ENCODE measurements at regions not wholly inside any gene's neighbourhood (a gene's known extent, or its start where the extent isn't known, plus 50 kb on each side); places are given as distances from the start of the nearest gene placed in this dataset.

DNA sequence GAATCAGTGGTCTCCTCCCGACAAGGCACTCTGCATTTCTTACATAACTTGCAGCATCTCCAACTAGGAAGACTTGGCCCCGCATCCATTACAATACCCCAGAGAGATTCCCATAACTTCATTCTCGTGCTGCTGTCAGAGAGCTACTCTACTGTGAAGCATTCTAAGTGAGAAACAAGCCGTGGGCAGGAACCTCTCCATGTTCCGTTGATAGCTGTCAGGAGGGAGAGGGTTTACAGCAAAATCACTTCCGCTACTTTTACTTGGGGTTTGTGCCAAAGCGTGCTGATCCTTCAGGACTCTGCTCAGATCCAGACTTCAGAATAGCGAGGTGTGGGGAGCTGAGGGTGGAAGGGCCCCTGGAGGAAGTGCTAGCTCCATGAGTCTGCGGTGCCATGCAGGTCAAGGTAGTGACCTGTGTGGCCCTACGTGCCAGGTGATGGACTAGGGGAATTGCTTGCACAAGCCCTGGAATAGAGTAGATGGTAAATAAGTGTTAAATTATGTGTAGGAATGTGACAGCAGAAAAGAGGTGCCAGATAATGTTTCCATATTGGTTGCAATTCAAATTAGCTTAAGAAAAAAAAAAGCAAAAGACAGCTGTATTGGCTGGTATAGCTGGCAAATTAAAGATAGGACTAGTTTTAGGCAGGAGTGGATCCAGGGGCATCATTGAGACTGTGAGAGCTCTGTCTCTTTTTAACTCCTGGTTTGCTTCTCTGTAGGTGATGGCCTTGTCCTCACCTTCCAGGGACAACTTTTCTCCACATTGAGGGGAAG lies 358.5 kb upstream of the ERCC4 start:
- H3K4ac ChIP-seq (ENCODE audit: low read depth, low read length): no peak overlapping the region
- H3K4me1 ChIP-seq (ENCODE audit: control insufficient read depth, insufficient read depth, low read length): no peaks in the 10 kb centered on the region
- CTCF ChIA-PET: no interaction called here
- no peak overlapping the region for H2AFZ ChIP-seq (replicated peaks; ENCODE audit: low read length, poor library complexity)
- BruUV-seq (replicated peaks): no TSS peak
- H3K9me3 ChIP-seq (ENCODE audit: control insufficient read depth, insufficient read depth, low read length): peaks cover 15% of the 10 kb centered on the region
- no peak overlapping the region for H3K4me3 ChIP-seq (ENCODE audit: insufficient read depth, low read depth, low read length)
- H2BK15ac ChIP-seq (ENCODE audit: low read depth, low read length): no peak overlapping the region
- H4K5ac ChIP-seq (ENCODE audit: low read depth, low read length): no peak overlapping the region
- H2BK5ac ChIP-seq (ENCODE audit: low read depth, low read length, poor library complexity, severe bottlenecking): no peak overlapping the region
- H2AK9ac ChIP-seq (replicated peaks; ENCODE audit: low read depth, low read length, poor library complexity): no peak overlapping the region
- intact Hi-C loops (cut with micrococcal nuclease) (no loop called here), dilution Hi-C loops (cut with HindIII; ENCODE audit: low sequenced_read_pairs, unreplicated experiment) (no loop called here), in situ Hi-C loops (cut with MboI; ENCODE audit: low sequenced_read_pairs) (no loop called here)
- H3K9ac ChIP-seq (ENCODE audit: low read depth, low read length): no peak overlapping the region
- H4K8ac ChIP-seq (ENCODE audit: low read depth in 2 of 2, low read length in 2 of 2): no peak overlapping the region
- no peaks in the 10 kb centered on the region for H3K27me3 ChIP-seq (ENCODE audit: control insufficient read depth, insufficient read depth, low read length)
- no peak overlapping the region for H3K18ac ChIP-seq (ENCODE audit: low read depth, low read length)
- H2AK5ac ChIP-seq (ENCODE audit: low read depth, low read length): no peak overlapping the region
- TF ChIP-seq RFX5 (IDR thresholded peaks at IDR 0.05; ENCODE audit: low read depth, low read length) (no peak), BHLHE40 (IDR thresholded peaks at IDR 0.05; ENCODE audit: low read depth, low read length) (no peak)
- TF ChIP-seq, protein P1, sequence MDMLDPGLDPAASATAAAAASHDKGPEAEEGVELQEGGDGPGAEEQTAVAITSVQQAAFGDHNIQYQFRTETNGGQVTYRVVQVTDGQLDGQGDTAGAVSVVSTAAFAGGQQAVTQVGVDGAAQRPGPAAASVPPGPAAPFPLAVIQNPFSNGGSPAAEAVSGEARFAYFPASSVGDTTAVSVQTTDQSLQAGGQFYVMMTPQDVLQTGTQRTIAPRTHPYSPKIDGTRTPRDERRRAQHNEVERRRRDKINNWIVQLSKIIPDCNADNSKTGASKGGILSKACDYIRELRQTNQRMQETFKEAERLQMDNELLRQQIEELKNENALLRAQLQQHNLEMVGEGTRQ (IDR thresholded peaks at IDR 0.05; ENCODE audit: low read depth, low read length): no peak
- H3K56ac ChIP-seq (ENCODE audit: extremely low read depth, insufficient read depth, low read length): no peak overlapping the region
- H2BK120ac ChIP-seq (ENCODE audit: low read depth, low read length): no peak overlapping the region
- no peak overlapping the region for H3K27ac ChIP-seq (ENCODE audit: insufficient read depth, low read length)
- no peaks in the 10 kb centered on the region for H3K79me1 ChIP-seq (ENCODE audit: low read depth in 1 of 2, low read length in 2 of 2)
- no peak overlapping the region for H3K4me2 ChIP-seq (ENCODE audit: low read depth, low read length)
- H3K23ac ChIP-seq (ENCODE audit: low read depth, low read length): no peak overlapping the region
- H3K36me3 ChIP-seq (ENCODE audit: control insufficient read depth, insufficient read depth, low read length): no peaks in the 10 kb centered on the region
- POLR2A ChIA-PET (ENCODE audit: unreplicated experiment): no interaction called here
- DNase-seq: no peak
- WGBS, 2 experiments (ENCODE audit: extremely low coverage in 2 of 2, insufficient read length in 1 of 2): 0% methylated on average over 1 of the region's 10 CpGs; no CpG with 5 or more reads in 1 of the 2 experiments
- H2BK20ac ChIP-seq (ENCODE audit: low read depth, low read length): no peak overlapping the region
- no peak overlapping the region for H4K91ac ChIP-seq (ENCODE audit: insufficient read depth, low read depth, low read length)
- no peak for ATAC-seq (ENCODE audit: low read depth)
- no peaks in the 10 kb centered on the region for H3K9me1 ChIP-seq (ENCODE audit: insufficient read depth, low read length)
- no peak overlapping the region for H3K14ac ChIP-seq (replicated peaks; ENCODE audit: low read depth, low read length)
- no peaks in the 10 kb centered on the region for H4K20me1 ChIP-seq (ENCODE audit: insufficient read depth, low read length)

Data from IMR-90 (cell line).